Suprapubic skin (tissue), 4 donors: ENCODE measurements at regions not wholly inside any gene's neighbourhood (a gene's known extent, or its start where the extent isn't known, plus 50 kb on each side); places are given as distances from the start of the nearest gene placed in this dataset.

Experiments
- DNase-seq, 2 donors: peaks; one replicate each; pipeline ENCODE4 v3.0.0-alpha.2; 2019; ENCODE audit warnings: low spot score in 2 of 2
- H3K27ac ChIP-seq: fragments of 200-600 bp; sonication (generic); one replicate; pipeline ENCODE4 v1.5.1; 2019
- H3K27me3 ChIP-seq: fragments of 200-600 bp; sonication (generic); one replicate; pipeline ENCODE4 v1.5.1; 2019
- H3K36me3 ChIP-seq: fragments of 200-600 bp; sonication (generic); one replicate; pipeline ENCODE4 v1.5.1; 2019
- H3K4me1 ChIP-seq: fragments of 200-600 bp; sonication (generic); one replicate; pipeline ENCODE4 v1.5.1; 2019
- H3K4me3 ChIP-seq: fragments of 200-600 bp; sonication (generic); one replicate; pipeline ENCODE4 v1.5.1; 2019; ENCODE audit warnings: mild to moderate bottlenecking
- H3K9me3 ChIP-seq: fragments of 200-600 bp; sonication (generic); one replicate; pipeline ENCODE4 v1.5.1; 2019
- CTCF ChIP-seq, 2 donors: fragments of 200-600 bp in 1 of 2; fragments of 450-650 bp in 1 of 2; sonication (generic) in 1 of 2; IDR thresholded peaks; one replicate each; pipeline ENCODE4 v1.5.1; 2016 to 2019; ENCODE audit warnings: antibody characterized with exemption in 2 of 2, mild to moderate bottlenecking in 1 of 2, moderate library complexity in 1 of 2
- EP300 ChIP-seq: sonication (generic); formaldehyde crosslinking; IDR thresholded peaks from one replicate; pipeline ENCODE4 v1.6.1; 2017; ENCODE audit warnings: antibody characterized with exemption
- POLR2A ChIP-seq, 2 donors: fragments of 450-650 bp; IDR thresholded peaks; one replicate each; pipeline ENCODE4 v1.6.1; 2017; ENCODE audit warnings: antibody characterized with exemption in 2 of 2, mild to moderate bottlenecking in 2 of 2, moderate library complexity in 2 of 2
- POLR2AphosphoS5 ChIP-seq, 3 donors: sonication (generic); formaldehyde crosslinking; IDR thresholded peaks; one replicate each; pipeline ENCODE4 v1.6.1; 2017; ENCODE audit warnings: antibody characterized with exemption in 3 of 3
- WGBS: methylation state at CpG from one replicate; pipeline ENCODE4 v1.1.5; 2018; 5-methylcytosine and 5-hydroxymethylcytosine counted together

- H3K36me3 ChIP-seq = no peaks in the 10 kb centered on the region
- no peaks in the 10 kb centered on the region for H3K9me3 ChIP-seq
- no peak overlapping the region for H3K4me3 ChIP-seq
- no peak overlapping the region for H3K27ac ChIP-seq
- DNase-seq = no peak
- WGBS = 66% methylated on average over 8 of the region's 8 CpGs
- TF ChIP-seq POLR2AphosphoS5 (IDR thresholded peaks at IDR 0.05) = no peak
- no peak for TF ChIP-seq POLR2A (IDR thresholded peaks at IDR 0.05)
- no peak for TF ChIP-seq CTCF (IDR thresholded peaks at IDR 0.05)
- no peak for TF ChIP-seq EP300
- H3K27me3 ChIP-seq = peaks cover 77% of the 10 kb centered on the region
- no peaks in the 10 kb centered on the region for H3K4me1 ChIP-seq
Measured at GRCh38 chr20:51159303-51159702, 136.4 kb upstream of the KCNG1 start.

- WGBS = 91% methylated on average over 7 of the region's 7 CpGs
- no peak for DNase-seq
- no peaks in the 10 kb centered on the region for H3K9me3 ChIP-seq
Measured at GRCh38 chr20:51158226-51158625, 135.3 kb upstream of the KCNG1 start.

GRCh38 chr20:51156041-51156982, 133.4 kb upstream of the KCNG1 start:
- WGBS = 30% methylated on average over 17 of the region's 17 CpGs
- H3K27ac ChIP-seq = no peak overlapping the region
- DNase-seq = no peak

More at GRCh38 chr20:51158226-51158625, 135.3 kb upstream of the KCNG1 start:
- no peak overlapping the region for H3K27ac ChIP-seq
- no peaks in the 10 kb centered on the region for H3K4me1 ChIP-seq
- H3K27me3 ChIP-seq = peaks cover 71% of the 10 kb centered on the region
- no peaks in the 10 kb centered on the region for H3K36me3 ChIP-seq
- no peak for TF ChIP-seq CTCF (IDR thresholded peaks at IDR 0.05)
- no peak for TF ChIP-seq POLR2AphosphoS5 (IDR thresholded peaks at IDR 0.05)
- TF ChIP-seq EP300 = no peak
- no peak for TF ChIP-seq POLR2A (IDR thresholded peaks at IDR 0.05)
- H3K4me3 ChIP-seq = no peak overlapping the region

DNA sequence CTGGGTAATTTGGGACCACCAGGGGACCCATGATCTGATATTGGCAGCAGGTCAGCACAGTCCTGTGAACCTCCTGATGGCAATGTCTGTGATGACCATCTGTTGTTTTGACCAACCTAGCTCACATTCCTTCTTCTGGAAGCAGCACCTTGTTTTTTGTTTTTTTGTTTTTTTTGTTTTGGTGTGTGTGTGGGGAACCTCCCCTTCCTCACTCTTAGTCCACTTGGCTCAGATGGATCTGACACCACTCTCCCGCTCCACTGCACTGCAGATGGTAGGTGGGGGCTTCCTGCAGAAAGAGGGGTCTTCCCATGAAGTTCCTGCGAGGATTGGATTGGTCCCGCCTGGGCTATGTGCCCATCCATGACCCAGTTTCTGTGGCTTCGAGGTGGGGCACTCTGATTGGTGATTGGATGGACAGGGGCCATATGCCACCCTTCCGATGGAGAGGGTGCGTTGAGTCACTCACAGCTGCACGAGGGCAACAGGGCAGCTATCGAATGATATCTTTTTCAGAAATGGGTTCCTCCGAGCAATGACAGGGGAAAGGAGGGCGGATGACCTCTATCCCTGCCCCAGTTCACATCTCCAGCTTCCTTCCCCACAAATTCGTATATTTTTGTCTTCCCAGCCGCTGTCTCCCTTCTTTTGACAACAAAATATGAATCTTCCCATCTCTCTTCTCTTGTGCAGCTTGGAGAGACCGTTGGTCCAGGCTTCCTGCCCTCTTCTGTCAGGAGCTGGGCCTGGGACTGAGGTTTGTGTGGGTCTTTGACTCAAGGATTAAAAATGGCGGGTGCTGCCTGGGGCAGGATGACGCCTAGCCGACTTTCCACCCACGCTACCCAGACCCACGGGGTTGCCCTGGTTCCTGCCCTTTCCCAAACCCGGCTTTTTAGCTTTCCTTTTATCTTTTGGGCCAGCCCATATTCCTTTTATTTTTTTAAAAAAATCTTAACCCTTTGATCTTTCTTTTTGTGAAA, 132.1 kb upstream of the KCNG1 start:
- no peaks in the 10 kb centered on the region for H3K4me1 ChIP-seq
- peaks cover 48% of the 10 kb centered on the region for H3K27me3 ChIP-seq
- no peak for TF ChIP-seq EP300
- no peak for TF ChIP-seq POLR2AphosphoS5 (IDR thresholded peaks at IDR 0.05)
- no peak for TF ChIP-seq CTCF (IDR thresholded peaks at IDR 0.05)
- TF ChIP-seq POLR2A (IDR thresholded peaks at IDR 0.05) = no peak
- no peak for DNase-seq
- H3K36me3 ChIP-seq = no peaks in the 10 kb centered on the region
- no peak overlapping the region for H3K27ac ChIP-seq
- no peaks in the 10 kb centered on the region for H3K9me3 ChIP-seq
- WGBS = 76% methylated on average over 19 of the region's 19 CpGs
- no peak overlapping the region for H3K4me3 ChIP-seq

More at GRCh38 chr20:51156041-51156982, 133.4 kb upstream of the KCNG1 start:
- peaks cover 61% of the 10 kb centered on the region for H3K27me3 ChIP-seq
- H3K4me1 ChIP-seq = no peaks in the 10 kb centered on the region
- TF ChIP-seq POLR2A (IDR thresholded peaks at IDR 0.05) = no peak
- no peak for TF ChIP-seq CTCF (IDR thresholded peaks at IDR 0.05)
- TF ChIP-seq POLR2AphosphoS5 (IDR thresholded peaks at IDR 0.05) = no peak
- TF ChIP-seq EP300 = no peak
- no peaks in the 10 kb centered on the region for H3K36me3 ChIP-seq
- no peak overlapping the region for H3K4me3 ChIP-seq
- no peaks in the 10 kb centered on the region for H3K9me3 ChIP-seq
